ENCODE measurements at regions not wholly inside any gene's neighbourhood (a gene's known extent, or its start where the extent isn't known, plus 50 kb on each side); places are given as distances from the start of the nearest gene placed in this dataset.

- ChIA-PET POLR2A (no interaction called here), CTCF (interaction anchor here (0.5 kb wide), 1 partner anchor 14 kb away, joined by 3 read pairs; no protein-coding TSS in a partner anchor)
- TF ChIP-seq CTCF (IDR thresholded peaks at IDR 0.05; ENCODE audit: low read depth, low read length) = no peak
- H3K4me3 ChIP-seq (ENCODE audit: low read depth, low read length) = no peak overlapping the region
- no peak overlapping the region for H3K27ac ChIP-seq (ENCODE audit: low read depth, low read length)
- peaks cover 14% of the 10 kb centered on the region for H3K27me3 ChIP-seq (ENCODE audit: control insufficient read depth, insufficient read depth, low read length)
- DNase-seq (ENCODE audit: low read depth, low spot score) = no peak
- H3K9me3 ChIP-seq (ENCODE audit: control insufficient read depth, insufficient read depth, low read length) = no peaks in the 10 kb centered on the region; the same call in 1 of the 2 replicates
These were observed 376.7 kb upstream of the ZMIZ1 start for GRCh38 chr10:78692071-78692470.

GRCh38 chr10:78695846-78696245, 372.9 kb upstream of the ZMIZ1 start:
- Histone ChIP-seq H3K9me3 (ENCODE audit: control insufficient read depth, insufficient read depth, low read length) (no peaks in the 10 kb centered on the region), H3K27ac (ENCODE audit: low read depth, low read length) (no peak overlapping the region), H3K27me3 (ENCODE audit: control insufficient read depth, insufficient read depth, low read length) (peaks cover 16% of the 10 kb centered on the region), H3K4me3 (ENCODE audit: low read depth, low read length) (no peak overlapping the region)
- TF ChIP-seq CTCF (IDR thresholded peaks at IDR 0.05; ENCODE audit: low read depth, low read length) = no peak
- ChIA-PET POLR2A (no interaction called here), CTCF (interaction anchor here (0.6 kb wide), 1 partner anchor 59 kb away, joined by 5 read pairs; no protein-coding TSS in a partner anchor)
- no peak for DNase-seq (ENCODE audit: low read depth, low spot score)

GRCh38 chr10:78696791-78697395, 371.9 kb upstream of the ZMIZ1 start:
- Histone ChIP-seq H3K4me3 (ENCODE audit: low read depth, low read length) (no peak overlapping the region), H3K27me3 (ENCODE audit: control insufficient read depth, insufficient read depth, low read length) (peaks cover 16% of the 10 kb centered on the region), H3K9me3 (ENCODE audit: control insufficient read depth, insufficient read depth, low read length) (no peaks in the 10 kb centered on the region), H3K27ac (ENCODE audit: low read depth, low read length) (no peak overlapping the region)
- CTCF ChIA-PET = no interaction called here
- no peak for TF ChIP-seq CTCF (IDR thresholded peaks at IDR 0.05; ENCODE audit: low read depth, low read length)
- POLR2A ChIA-PET = no interaction called here
- no peak for DNase-seq (ENCODE audit: low read depth, low spot score)

- no peak for TF ChIP-seq CTCF (IDR thresholded peaks at IDR 0.05; ENCODE audit: low read depth, low read length)
- Histone ChIP-seq H3K27me3 (ENCODE audit: control insufficient read depth, insufficient read depth, low read length) (peaks cover 9% of the 10 kb centered on the region), H3K9me3 (ENCODE audit: control insufficient read depth, insufficient read depth, low read length) (no peaks in the 10 kb centered on the region), H3K27ac (ENCODE audit: low read depth, low read length) (no peak overlapping the region), H3K4me3 (ENCODE audit: low read depth, low read length) (no peak overlapping the region)
- DNase-seq (ENCODE audit: low read depth, low spot score) = no peak
- ChIA-PET CTCF (no interaction called here), POLR2A (no interaction called here)
These were observed 368.8 kb upstream of the ZMIZ1 start for GRCh38 chr10:78699971-78700370.

GRCh38 chr10:78700413-78700812, 368.4 kb upstream of the ZMIZ1 start:
- peaks cover 9% of the 10 kb centered on the region for H3K27me3 ChIP-seq (ENCODE audit: control insufficient read depth, insufficient read depth, low read length)
- CTCF ChIA-PET = no interaction called here

More at GRCh38 chr10:78700413-78700812, 368.4 kb upstream of the ZMIZ1 start:
- H3K9me3 ChIP-seq (ENCODE audit: control insufficient read depth, insufficient read depth, low read length) = no peaks in the 10 kb centered on the region
- no peak for TF ChIP-seq CTCF (IDR thresholded peaks at IDR 0.05; ENCODE audit: low read depth, low read length)
- POLR2A ChIA-PET = no interaction called here
- H3K4me3 ChIP-seq (ENCODE audit: low read depth, low read length) = no peak overlapping the region
- no peak for DNase-seq (ENCODE audit: low read depth, low spot score)
- no peak overlapping the region for H3K27ac ChIP-seq (ENCODE audit: low read depth, low read length)
